Esophagus squamous epithelium (tissue), 4 donors: ENCODE measurements at regions not wholly inside any gene's neighbourhood (a gene's known extent, or its start where the extent isn't known, plus 50 kb on each side); places are given as distances from the start of the nearest gene placed in this dataset.

Experiments
- CTCF ChIP-seq, 6 experiments: fragments of 450-650 bp in 4 of 6; fragments of 200-600 bp in 2 of 6; sonication (generic) in 2 of 6; IDR thresholded peaks; one replicate each; pipeline ENCODE4 v1.5.1; 2016 to 2019; ENCODE audit warnings: antibody characterized with exemption in 6 of 6, mild to moderate bottlenecking in 4 of 6, moderate library complexity in 4 of 6
- POLR2A ChIP-seq, 4 donors: fragments of 450-650 bp; IDR thresholded peaks; one replicate each; pipeline ENCODE4 v1.6.1; 2017; ENCODE audit warnings: antibody characterized with exemption in 4 of 4, mild to moderate bottlenecking in 4 of 4, moderate library complexity in 3 of 4

GRCh38 chr7:53428045-53428444 lies 392.6 kb downstream of the POM121L12 start:
- TF ChIP-seq CTCF (IDR thresholded peaks at IDR 0.05) (no peak), POLR2A (IDR thresholded peaks at IDR 0.05) (no peak)
